SK-N-SH (cell line): ENCODE measurements at regions not wholly inside any gene's neighbourhood (a gene's known extent, or its start where the extent isn't known, plus 50 kb on each side); places are given as distances from the start of the nearest gene placed in this dataset.

Experiments used
- CHD2 ChIP-seq: fragments of 150-350 bp; IDR thresholded peaks from 2 replicates; pipeline ENCODE4 v1.6.1; 2018; ENCODE audit warnings: low read length; ENCODE audit not compliant: partially characterized antibody
- CTCF ChIP-seq: fragments of 200-600 bp; sonication (generic); IDR thresholded peaks from 2 replicates; pipeline ENCODE4 v1.6.1; 2017; ENCODE audit warnings: antibody characterized with exemption, mild to moderate bottlenecking, moderate library complexity
- EP300 ChIP-seq, 2 experiments: IDR thresholded peaks; 2 replicates each; pipeline versions ENCODE4 v1.4.0 to v1.6.1; 2012; ENCODE audit warnings: borderline replicate concordance in 1 of 2, low read depth in 1 of 2, low read length in 1 of 2
- EZH2phosphoT487 ChIP-seq: fragments of 200-600 bp; sonication (generic); IDR thresholded peaks from 2 replicates; pipeline ENCODE4 v1.6.1; 2017; ENCODE audit warnings: low read depth, mixed run types, mild to moderate bottlenecking, antibody characterized with exemption, moderate library complexity, borderline replicate concordance
- GABPA ChIP-seq: IDR thresholded peaks from 2 replicates; pipeline ENCODE4 v1.4.0; 2012; ENCODE audit warnings: low read depth, mild to moderate bottlenecking
- JUND ChIP-seq: IDR thresholded peaks from 2 replicates; pipeline ENCODE4 v1.4.0; 2012
- MXI1 ChIP-seq: IDR thresholded peaks from 2 replicates; pipeline ENCODE4 v1.6.1; 2012; ENCODE audit warnings: mild to moderate bottlenecking, low read depth, low read length, improper control_type of control experiment
- POLR2AphosphoS5 ChIP-seq: IDR thresholded peaks from 2 replicates; pipeline ENCODE4 v1.6.1; 2012; ENCODE audit warnings: low read depth, low read length
- RAD21 ChIP-seq: IDR thresholded peaks from 2 replicates; pipeline ENCODE4 v1.6.1; 2012; ENCODE audit warnings: mild to moderate bottlenecking, low read length
- RFX5 ChIP-seq: IDR thresholded peaks from 2 replicates; pipeline ENCODE4 v1.6.1; 2012; ENCODE audit warnings: mild to moderate bottlenecking, improper control_type of control experiment, low read length
- TAF1 ChIP-seq: IDR thresholded peaks from 2 replicates; pipeline ENCODE4 v1.6.1; 2012; ENCODE audit warnings: low read depth, mild to moderate bottlenecking, low read length, moderate library complexity, borderline replicate concordance
- TEAD4 ChIP-seq: IDR thresholded peaks from 2 replicates; pipeline ENCODE4 v1.4.0; 2012; ENCODE audit warnings: mild to moderate bottlenecking, borderline replicate concordance; ENCODE audit not compliant: insufficient read depth
- USF1 ChIP-seq: IDR thresholded peaks from 2 replicates; pipeline ENCODE4 v1.4.0; 2012; ENCODE audit warnings: low read depth, borderline replicate concordance

GRCh38 chr5:89850513-89850865, 559.1 kb downstream of the CETN3 start:
- TF ChIP-seq RFX5 (no peak), CTCF (no peak), USF1 (no peak), JUND (no peak), GABPA (no peak), MXI1 (no peak), POLR2AphosphoS5 (no peak), EP300 (IDR thresholded peaks at IDR 0.05; ENCODE audit: borderline replicate concordance in 1 of 2, low read depth in 1 of 2, low read length in 1 of 2) (no peak), TEAD4 (no peak), CHD2 (no peak), TAF1 (no peak), RAD21 (no peak), EZH2phosphoT487 (no peak)
